HFFc6 (cell line): ENCODE measurements at regions not wholly inside any gene's neighbourhood (a gene's known extent, or its start where the extent isn't known, plus 50 kb on each side); places are given as distances from the start of the nearest gene placed in this dataset.
A peak's percentile ranks its signal among the peaks of the same experiment; 100 is the strongest.

Experiments
- DNase-seq: peaks from one replicate; pipeline ENCODE4 v3.0.0-alpha.2; 2018
- H3K27ac Mint-ChIP-seq: 2 replicates; pipeline ENCODE4 v1.8.0; 2020; ENCODE audit warnings: mild to moderate bottlenecking, mixed read lengths
- H3K27me3 Mint-ChIP-seq: 2 replicates; pipeline ENCODE4 v1.8.0; 2021; ENCODE audit warnings: mild to moderate bottlenecking, moderate library complexity, mixed read lengths; ENCODE audit not compliant: insufficient read depth
- H3K36me3 Mint-ChIP-seq: 2 replicates; pipeline ENCODE4 v1.8.0; 2021; ENCODE audit warnings: low read depth, mixed read lengths
- H3K4me1 Mint-ChIP-seq: 2 replicates; pipeline ENCODE4 v1.8.0; 2020; ENCODE audit warnings: low read depth, mixed read lengths
- H3K4me3 Mint-ChIP-seq: 2 replicates; pipeline ENCODE4 v1.8.0; 2020; ENCODE audit warnings: mild to moderate bottlenecking, moderate library complexity, mixed read lengths
- H3K9me3 Mint-ChIP-seq: 2 replicates; pipeline ENCODE4 v1.8.0; 2020; ENCODE audit warnings: mild to moderate bottlenecking, mixed read lengths
- CTCF ChIP-seq: fragments of 200-600 bp; sonication (generic); IDR thresholded peaks from 2 replicates; pipeline ENCODE4 v1.5.0; 2021; ENCODE audit warnings: antibody characterized with exemption, mild to moderate bottlenecking

- H3K4me3 Mint-ChIP-seq = no peak overlapping the region
- no peak overlapping the region for H3K27ac Mint-ChIP-seq
- H3K27me3 Mint-ChIP-seq = no peaks in the 10 kb centered on the region
- DNase-seq = no peak
- H3K4me1 Mint-ChIP-seq = peaks cover 23% of the 10 kb centered on the region
- no peak for TF ChIP-seq CTCF
- H3K9me3 Mint-ChIP-seq = no peaks in the 10 kb centered on the region
- no peaks in the 10 kb centered on the region for H3K36me3 Mint-ChIP-seq
These were observed 179.4 kb downstream of the SATB1 start for GRCh38 chr3:18245721-18246120.

GRCh38 chr3:18241837-18242236, 183.3 kb downstream of the SATB1 start:
- peak; percentile 27 for DNase-seq
- Mint-ChIP-seq H3K9me3 (no peaks in the 10 kb centered on the region), H3K4me1 (peaks cover 49% of the 10 kb centered on the region), H3K36me3 (no peaks in the 10 kb centered on the region), H3K27me3 (no peaks in the 10 kb centered on the region), H3K4me3 (no peak overlapping the region), H3K27ac (no peak overlapping the region)
- no peak for TF ChIP-seq CTCF

DNA sequence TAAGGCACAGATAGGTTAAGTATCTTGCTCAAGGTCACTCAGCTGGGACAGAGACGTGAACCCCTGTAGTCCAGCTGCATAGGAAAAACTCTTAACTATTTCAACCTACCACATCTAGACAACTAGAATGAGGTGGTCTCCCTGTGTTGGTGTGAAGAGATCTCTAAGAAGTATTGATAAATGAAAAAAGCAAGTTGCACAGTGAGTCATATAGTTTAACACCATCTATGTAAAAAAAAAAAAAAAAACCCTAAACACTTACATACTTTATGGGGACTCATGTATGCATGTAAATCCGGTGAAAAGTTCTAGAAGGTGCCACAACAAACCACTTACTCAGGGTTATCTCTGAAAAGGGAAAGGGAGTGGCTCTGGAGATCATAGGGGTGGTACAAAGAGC, 185.5 kb downstream of the SATB1 start:
- Mint-ChIP-seq H3K4me3 (no peak overlapping the region), H3K36me3 (no peaks in the 10 kb centered on the region), H3K9me3 (no peaks in the 10 kb centered on the region), H3K4me1 (peaks cover 61% of the 10 kb centered on the region), H3K27me3 (no peaks in the 10 kb centered on the region), H3K27ac (no peak overlapping the region)
- no peak for TF ChIP-seq CTCF
- no peak for DNase-seq

- TF ChIP-seq CTCF = no peak
These were observed 186.3 kb downstream of the SATB1 start for GRCh38 chr3:18238746-18239331.

DNA sequence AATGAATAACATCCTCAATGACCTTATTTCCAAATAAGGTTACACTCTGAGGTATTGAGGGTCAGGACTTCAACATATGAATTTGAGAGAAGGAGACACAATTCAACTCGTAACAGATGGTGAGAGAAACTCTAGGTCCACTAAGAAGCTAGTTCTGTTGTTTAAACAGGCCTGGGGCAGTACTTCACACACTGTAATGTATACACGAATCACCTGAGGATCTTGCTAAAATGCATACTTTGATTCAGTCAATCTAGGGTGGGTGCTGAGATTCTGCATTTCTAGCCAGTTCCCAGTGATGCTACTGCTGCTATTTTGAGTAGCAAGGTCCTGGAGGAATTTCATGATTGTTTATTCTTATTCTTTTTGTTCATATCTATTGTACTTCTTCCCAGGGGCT, 186.8 kb downstream of the SATB1 start:
- peak overlapping the region; percentile 7; the same call in 1 of the 2 replicates for H3K4me3 Mint-ChIP-seq
- H3K27me3 Mint-ChIP-seq = no peaks in the 10 kb centered on the region; the same call in 1 of the 2 replicates
- H3K36me3 Mint-ChIP-seq = no peaks in the 10 kb centered on the region
- TF ChIP-seq CTCF = no peak
- no peak for DNase-seq
- peaks cover 64% of the 10 kb centered on the region for H3K4me1 Mint-ChIP-seq
- no peaks in the 10 kb centered on the region for H3K9me3 Mint-ChIP-seq
- peak overlapping the region; percentile 68 for H3K27ac Mint-ChIP-seq

More at GRCh38 chr3:18238746-18239331, 186.3 kb downstream of the SATB1 start:
- Mint-ChIP-seq H3K36me3 (no peaks in the 10 kb centered on the region), H3K4me3 (no peak overlapping the region), H3K27me3 (no peaks in the 10 kb centered on the region; the same call in 1 of the 2 replicates), H3K4me1 (peaks cover 64% of the 10 kb centered on the region), H3K9me3 (no peaks in the 10 kb centered on the region), H3K27ac (no peak overlapping the region)
- DNase-seq = no peak
